ENCODE measurements at regions not wholly inside any gene's neighbourhood (a gene's known extent, or its start where the extent isn't known, plus 50 kb on each side); places are given as distances from the start of the nearest gene placed in this dataset.

GRCh38 chr13:106048386-106048785 is 487.1 kb downstream of the EFNB2 start:
- Histone ChIP-seq H2BK15ac (ENCODE audit: low read depth, low read length) (no peak overlapping the region), H2BK120ac (ENCODE audit: low read depth, low read length) (no peak overlapping the region), H2AFZ (replicated peaks; ENCODE audit: low read length, poor library complexity) (no peak overlapping the region), H3K36me3 (ENCODE audit: control insufficient read depth, insufficient read depth, low read length) (no peaks in the 10 kb centered on the region), H3K9ac (ENCODE audit: low read depth, low read length) (no peak overlapping the region), H3K4me1 (ENCODE audit: control insufficient read depth, insufficient read depth, low read length) (no peaks in the 10 kb centered on the region), H3K23ac (ENCODE audit: low read depth, low read length) (no peak overlapping the region), H3K14ac (replicated peaks; ENCODE audit: low read depth, low read length) (no peak overlapping the region), H3K56ac (ENCODE audit: extremely low read depth, insufficient read depth, low read length) (no peak overlapping the region), H4K5ac (ENCODE audit: low read depth, low read length) (no peak overlapping the region), H4K91ac (ENCODE audit: insufficient read depth, low read depth, low read length) (no peak overlapping the region), H3K79me1 (ENCODE audit: low read depth in 1 of 2, low read length in 2 of 2) (no peaks in the 10 kb centered on the region), H4K20me1 (ENCODE audit: insufficient read depth, low read length) (no peaks in the 10 kb centered on the region), H3K9me1 (ENCODE audit: insufficient read depth, low read length) (no peaks in the 10 kb centered on the region), H3K4me3 (ENCODE audit: insufficient read depth, low read depth, low read length) (no peak overlapping the region), H3K9me3 (ENCODE audit: control insufficient read depth, insufficient read depth, low read length) (no peaks in the 10 kb centered on the region), H2AK5ac (ENCODE audit: low read depth, low read length) (no peak overlapping the region), H2BK20ac (ENCODE audit: low read depth, low read length) (no peak overlapping the region), H2BK5ac (ENCODE audit: low read depth, low read length, poor library complexity, severe bottlenecking) (no peak overlapping the region), H3K4me2 (ENCODE audit: low read depth, low read length) (no peak overlapping the region), H2AK9ac (replicated peaks; ENCODE audit: low read depth, low read length, poor library complexity) (no peak overlapping the region), H3K4ac (ENCODE audit: low read depth, low read length) (no peak overlapping the region), H4K8ac (ENCODE audit: low read depth in 2 of 2, low read length in 2 of 2) (no peak overlapping the region), H3K27me3 (ENCODE audit: control insufficient read depth, insufficient read depth, low read length) (no peaks in the 10 kb centered on the region), H3K27ac (ENCODE audit: insufficient read depth, low read length) (no peak overlapping the region), H3K18ac (ENCODE audit: low read depth, low read length) (no peak overlapping the region)
- WGBS, 2 experiments (ENCODE audit: extremely low coverage in 2 of 2, insufficient read length in 1 of 2): 100% methylated on average over 1 of the region's 4 CpGs; no CpG with 5 or more reads in 1 of the 2 experiments
- DNase-seq (no peak), ATAC-seq (ENCODE audit: low read depth) (no peak)
- POLR2A ChIA-PET (ENCODE audit: unreplicated experiment): no interaction called here
- intact Hi-C loops (cut with micrococcal nuclease): no loop called here
- dilution Hi-C loops (cut with HindIII; ENCODE audit: low sequenced_read_pairs, unreplicated experiment): no loop called here
- no TSS peak for BruUV-seq (replicated peaks)
- in situ Hi-C loops (cut with MboI; ENCODE audit: low sequenced_read_pairs): no loop called here
- CTCF ChIA-PET: interaction anchor here (0.6 to 0.7 kb wide), 3 partner anchors 187 to 818 kb away, joined by 5 to 7 read pairs (median 7); no protein-coding TSS in a partner anchor
- TF ChIP-seq ELK1 (IDR thresholded peaks at IDR 0.05; ENCODE audit: borderline replicate concordance, low read depth, low read length) (no peak), RCOR1 (IDR thresholded peaks at IDR 0.05; ENCODE audit: insufficient replicate concordance, low read length) (no peak), MAFK (IDR thresholded peaks at IDR 0.05; ENCODE audit: low read depth, low read length) (no peak), SMC3 (IDR thresholded peaks at IDR 0.05; ENCODE audit: low read depth, low read length) (no peak), CHD1 (IDR thresholded peaks at IDR 0.05; ENCODE audit: low read depth, low read length) (no peak), MAZ (IDR thresholded peaks at IDR 0.05; ENCODE audit: borderline replicate concordance, low read depth, low read length) (no peak), POLR2A (IDR thresholded peaks at IDR 0.05; ENCODE audit: low read depth, low read length) (no peak), RFX5 (IDR thresholded peaks at IDR 0.05; ENCODE audit: low read depth, low read length) (no peak), RAD21 (IDR thresholded peaks at IDR 0.05; ENCODE audit: low read length) (no peak), MXI1 (IDR thresholded peaks at IDR 0.05; ENCODE audit: borderline replicate concordance, low read depth, low read length) (no peak)

All from IMR-90 (cell line).